ENCODE measurements at regions not wholly inside any gene's neighbourhood (a gene's known extent, or its start where the extent isn't known, plus 50 kb on each side); places are given as distances from the start of the nearest gene placed in this dataset.

- TF ChIP-seq CTCF (IDR thresholded peaks at IDR 0.05; ENCODE audit: low read length), result no peak
- TF ChIP-seq EZH2 (IDR thresholded peaks at IDR 0.05; ENCODE audit: borderline replicate concordance, low read length), result no peak
Observed at GRCh38 chr22:23383491-23384361, 196.4 kb downstream of the IGLL1 start.

All from OCI-LY1 (cell line).